H1 (cell line): ENCODE measurements at regions not wholly inside any gene's neighbourhood (a gene's known extent, or its start where the extent isn't known, plus 50 kb on each side); places are given as distances from the start of the nearest gene placed in this dataset.
A peak's percentile ranks its signal among the peaks of the same experiment; 100 is the strongest.

Experiments used
- CTCF ChIA-PET: fragments of 300-600 bp; sonication (Branson Sonifier 250); formaldehyde crosslinking; loops from one replicate; lab custom pipeline; 2021; ENCODE audit not compliant: partially characterized antibody; lab: Charles Lee
- POLR2A ChIA-PET: fragments of 300-600 bp; sonication (Branson Sonifier 250); formaldehyde crosslinking; loops from one replicate; lab custom pipeline; 2021; ENCODE audit warnings: inconsistent platforms; ENCODE audit not compliant: partially characterized antibody; lab: Charles Lee
- DNase-seq, 2 experiments: peaks; one replicate each; pipeline versions ENCODE4 v3.0.0 to v3.0.0-alpha.2; 2010 to 2022; ENCODE audit warnings: low spot score in 2 of 2, low read depth in 1 of 2, mixed read lengths in 1 of 2
- FAIRE-seq: peaks from 2 replicates; lab custom pipeline; 2011; peaks lifted over from hg19 to GRCh38; lab: Jason Lieb, UNC
- H2AFZ ChIP-seq: 2 replicates; pipeline ENCODE4 v1.8.1; 2012; ENCODE audit warnings: low read length, inconsistent platforms
- H2AK5ac ChIP-seq: 2 replicates; pipeline ENCODE4 v1.6.1; 2013; ENCODE audit warnings: low read depth, low read length
- H2BK120ac ChIP-seq: replicated peaks from 2 replicates; pipeline ENCODE3; 2013; ENCODE audit warnings: low read depth, low read length, inconsistent platforms
- H2BK12ac ChIP-seq: 2 replicates; pipeline ENCODE4 v1.6.1; 2013; ENCODE audit warnings: low read depth, low read length
- H2BK15ac ChIP-seq: 2 replicates; pipeline ENCODE4 v1.6.1; 2013; ENCODE audit warnings: low read length
- H2BK20ac ChIP-seq: 2 replicates; pipeline ENCODE4 v1.6.1; 2013; ENCODE audit warnings: low read length
- H2BK5ac ChIP-seq: 2 replicates; pipeline ENCODE4 v1.6.1; 2013; ENCODE audit warnings: low read depth, low read length
- H3K14ac ChIP-seq: 2 replicates; pipeline ENCODE4 v1.6.1; 2013; ENCODE audit warnings: inconsistent platforms; ENCODE audit not compliant: insufficient read length
- H3K18ac ChIP-seq: 2 replicates; pipeline ENCODE4 v1.6.1; 2013; ENCODE audit warnings: low read length; ENCODE audit errors: extremely low read depth
- H3K23ac ChIP-seq: 2 replicates; pipeline ENCODE4 v1.6.1; 2013; ENCODE audit warnings: inconsistent platforms; ENCODE audit not compliant: insufficient read length
- H3K23me2 ChIP-seq: 2 replicates; pipeline ENCODE4 v1.6.1; 2013; ENCODE audit warnings: low read depth, low read length
- H3K27ac ChIP-seq: 2 replicates; pipeline ENCODE4 v1.6.1; 2011; ENCODE audit warnings: low read depth, low read length, inconsistent platforms
- H3K27me3 ChIP-seq, 4 experiments: replicated peaks in 1 of 4; 1 replicate in 1 of 4; 2 replicates in 3 of 4; pipeline versions ENCODE4 v1.6.1 to v1.8.1; 2011 to 2013; ENCODE audit warnings: low read length in 3 of 4, mild to moderate bottlenecking in 3 of 4, inconsistent platforms in 2 of 4, mixed read lengths in 2 of 4, moderate library complexity in 1 of 4; ENCODE audit not compliant: control insufficient read depth in 3 of 4, insufficient read depth in 3 of 4; ENCODE audit errors: extremely low read depth in 1 of 4
- H3K36me3 ChIP-seq, 4 experiments: 2 replicates each; pipeline versions ENCODE4 v1.6.1 to v1.8.1; 2011 to 2013; ENCODE audit warnings: mild to moderate bottlenecking in 4 of 4, low read length in 3 of 4, moderate library complexity in 2 of 4, control low read depth in 1 of 4, inconsistent platforms in 1 of 4; ENCODE audit not compliant: insufficient read depth in 4 of 4, control insufficient read depth in 2 of 4
- H3K4ac ChIP-seq: replicated peaks from 2 replicates; pipeline ENCODE3; 2013; ENCODE audit warnings: low read length, low read depth, mixed read lengths, inconsistent platforms; ENCODE audit not compliant: insufficient read length
- H3K4me1 ChIP-seq, 4 experiments: replicated peaks in 1 of 4; 1 replicate in 1 of 4; 2 replicates in 3 of 4; pipeline versions ENCODE4 v1.6.1 to v1.8.1; 2011 to 2013; ENCODE audit warnings: low read length in 3 of 4, inconsistent platforms in 2 of 4, mixed read lengths in 1 of 4; ENCODE audit not compliant: insufficient read depth in 4 of 4, control insufficient read depth in 3 of 4
- H3K4me2 ChIP-seq, 2 experiments: 2 replicates each; pipeline versions ENCODE4 v1.6.1 to v1.8.1; 2011 to 2013; ENCODE audit warnings: low read depth in 2 of 2, low read length in 2 of 2, control low read depth in 1 of 2, inconsistent platforms in 1 of 2, mild to moderate bottlenecking in 1 of 2; ENCODE audit not compliant: insufficient read depth in 1 of 2
- H3K4me3 ChIP-seq, 4 experiments: fragments of 200-600, 300-600 bp in 1 of 4; sonication (generic), shearing (Covaris generic), sonication (Bioruptor Twin) in 1 of 4; 2 replicates each; pipeline versions ENCODE4 v1.5.1 to v1.8.1; 2011 to 2016; ENCODE audit warnings: low read length in 4 of 4, low read depth in 3 of 4, control low read depth in 2 of 4, inconsistent platforms in 2 of 4, mild to moderate bottlenecking in 2 of 4, mixed read lengths in 1 of 4, moderate library complexity in 1 of 4; ENCODE audit not compliant: insufficient read depth in 2 of 4; ENCODE audit errors: extremely low read depth in 1 of 4
- H3K56ac ChIP-seq: replicated peaks from 2 replicates; pipeline ENCODE3; 2013; ENCODE audit warnings: low read depth, mild to moderate bottlenecking, mixed read lengths, low read length, inconsistent platforms; ENCODE audit not compliant: insufficient read length
- H3K79me1 ChIP-seq: 2 replicates; pipeline ENCODE4 v1.6.1; 2013; ENCODE audit warnings: low read depth, low read length, control low read depth
- H3K79me2 ChIP-seq, 2 experiments: 2 replicates each; pipeline versions ENCODE4 v1.6.1 to v1.8.1; 2012 to 2013; ENCODE audit warnings: low read length in 2 of 2, mild to moderate bottlenecking in 2 of 2, inconsistent platforms in 1 of 2; ENCODE audit not compliant: insufficient read depth in 2 of 2, control insufficient read depth in 1 of 2
- H3K9ac ChIP-seq, 4 experiments: replicated peaks in 1 of 4; 1 replicate in 1 of 4; 2 replicates in 3 of 4; pipeline versions ENCODE4 v1.6.1 to v1.8.1; 2011 to 2013; ENCODE audit warnings: low read depth in 3 of 4, low read length in 3 of 4, control low read depth in 2 of 4, mild to moderate bottlenecking in 2 of 4, moderate library complexity in 2 of 4, inconsistent platforms in 1 of 4; ENCODE audit errors: extremely low read depth in 1 of 4
- H3K9me3 ChIP-seq, 2 experiments: 2 replicates each; pipeline versions ENCODE4 v1.6.1 to v1.8.1; 2012 to 2013; ENCODE audit warnings: mild to moderate bottlenecking in 2 of 2, moderate library complexity in 2 of 2, control low read depth in 1 of 2, inconsistent platforms in 1 of 2, low read depth in 1 of 2, low read length in 1 of 2, mixed read lengths in 1 of 2; ENCODE audit not compliant: insufficient read depth in 2 of 2
- H4K20me1 ChIP-seq, 2 experiments: replicated peaks in 1 of 2; 2 replicates each; pipeline versions ENCODE3 to v1.8.1; 2011 to 2013; ENCODE audit warnings: inconsistent platforms in 2 of 2, low read length in 2 of 2, mild to moderate bottlenecking in 1 of 2; ENCODE audit not compliant: insufficient read depth in 2 of 2, control insufficient read depth in 1 of 2
- H4K5ac ChIP-seq: 2 replicates; pipeline ENCODE4 v1.6.1; 2013; ENCODE audit warnings: low read length, low read depth, mixed read lengths, inconsistent platforms; ENCODE audit not compliant: insufficient read length
- H4K8ac ChIP-seq: 2 replicates; pipeline ENCODE4 v1.8.0; 2013; ENCODE audit warnings: mild to moderate bottlenecking, moderate library complexity, low read length, inconsistent platforms; ENCODE audit not compliant: insufficient read depth; ENCODE audit errors: extremely low read depth
- H4K91ac ChIP-seq: replicated peaks from 2 replicates; pipeline ENCODE3; 2013; ENCODE audit warnings: low read length, mixed read lengths, inconsistent platforms; ENCODE audit not compliant: insufficient read length
- CBX5 ChIP-seq: fragments of 300-800, 300-1000 bp; sonication (generic); IDR thresholded peaks from 2 replicates; pipeline ENCODE4 v1.7.1; 2016; ENCODE audit warnings: antibody characterized with exemption, low read length, low read depth
- EGR1 ChIP-seq: IDR thresholded peaks from 2 replicates; pipeline ENCODE4 v1.6.1; 2011; ENCODE audit warnings: low read depth, low read length, borderline replicate concordance
- GABPA ChIP-seq: IDR thresholded peaks from 2 replicates; pipeline ENCODE4 v1.6.1; 2011; ENCODE audit warnings: mild to moderate bottlenecking, low read length, moderate library complexity, borderline replicate concordance; ENCODE audit not compliant: insufficient read depth
- HDAC2 ChIP-seq, 2 experiments: fragments of 300-600 bp in 1 of 2; sonication (generic) in 1 of 2; IDR thresholded peaks; 2 replicates each; pipeline ENCODE4 v1.6.1; 2011 to 2012; ENCODE audit warnings: low read depth in 2 of 2, low read length in 2 of 2, mild to moderate bottlenecking in 2 of 2, moderate library complexity in 2 of 2, borderline replicate concordance in 1 of 2, inconsistent platforms in 1 of 2
- KDM5A ChIP-seq: fragments of 200-600 bp; IDR thresholded peaks from 2 replicates; pipeline ENCODE4 v1.7.1; 2012; ENCODE audit warnings: mild to moderate bottlenecking, low read length, inconsistent platforms, mixed read lengths
- NRF1 ChIP-seq: IDR thresholded peaks from 2 replicates; pipeline ENCODE4 v1.6.1; 2011; ENCODE audit warnings: mild to moderate bottlenecking, low read depth, low read length, improper control_type of control experiment
- RAD21 ChIP-seq, 2 experiments: IDR thresholded peaks in 1 of 2; conservative IDR thresholded peaks in 1 of 2; 2 replicates each; pipeline ENCODE4 v1.6.1; 2011; ENCODE audit warnings: low read depth in 2 of 2, low read length in 2 of 2, improper control_type of control experiment in 1 of 2, inconsistent platforms in 1 of 2, mild to moderate bottlenecking in 1 of 2, moderate library complexity in 1 of 2
- SRF ChIP-seq: IDR thresholded peaks from 2 replicates; pipeline ENCODE4 v1.6.1; 2011; ENCODE audit warnings: mild to moderate bottlenecking, low read depth, low read length, moderate library complexity
- TAF1 ChIP-seq: IDR thresholded peaks from 2 replicates; pipeline ENCODE4 v1.6.1; 2011; ENCODE audit warnings: mild to moderate bottlenecking, low read depth, low read length
- TAF7 ChIP-seq: optimal IDR thresholded peaks from 2 replicates; pipeline ENCODE3; 2011; ENCODE audit warnings: low read depth, mild to moderate bottlenecking, inconsistent platforms, low read length, moderate library complexity, borderline replicate concordance
- YY1 ChIP-seq: IDR thresholded peaks from 2 replicates; pipeline ENCODE4 v1.6.1; 2011; ENCODE audit warnings: low read depth, mild to moderate bottlenecking, low read length
- WGBS, 2 experiments: shearing (Covaris generic) in 1 of 2; methylation state at CpG; one replicate each; pipeline versions ENCODE4 v1.1.6 to v1.1.7; 2013 to 2015; ENCODE audit warnings: low lambda C conversion rate in 2 of 2, mixed read lengths in 2 of 2, inconsistent platforms in 1 of 2, low coverage in 1 of 2, missing lambda C conversion rate in 1 of 2; ENCODE audit not compliant: insufficient replicate concordance in 2 of 2, insufficient coverage in 1 of 2, insufficient read length in 1 of 2; ENCODE audit errors: extremely low coverage in 1 of 2, missing lambda C conversion rate in 1 of 2; 5-methylcytosine and 5-hydroxymethylcytosine counted together
- TF ChIP-seq, protein P1 (sequence below), 3 experiments: IDR thresholded peaks; 1 replicate in 2 of 3; 2 replicates in 1 of 3; pipeline versions ENCODE4 v1.5.1 to v1.6.1; 2011; ENCODE audit warnings: low read length in 3 of 3, mild to moderate bottlenecking in 3 of 3, inconsistent platforms in 2 of 3, low read depth in 1 of 3, moderate library complexity in 1 of 3; ENCODE audit not compliant: insufficient read depth in 1 of 3; ENCODE audit errors: control extremely low read depth in 1 of 3

DNA sequence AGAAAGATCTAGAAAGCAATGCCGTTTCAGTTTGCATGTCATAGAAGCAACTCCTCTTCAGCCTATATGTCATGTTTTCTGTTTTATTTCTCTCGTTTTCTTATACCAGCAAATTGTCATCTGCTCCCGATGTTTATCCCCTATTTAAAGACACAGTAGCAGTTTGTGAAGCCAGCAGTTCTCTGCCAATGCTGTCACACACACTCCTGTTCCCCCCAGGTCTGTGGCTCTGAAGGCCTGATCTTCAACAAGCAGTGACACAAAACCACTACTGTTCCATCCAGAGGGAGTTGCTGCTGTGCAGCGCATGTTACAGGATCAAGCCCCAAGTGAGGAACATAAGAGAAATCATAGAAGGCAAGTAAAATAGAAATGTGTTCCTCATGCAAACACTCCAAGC is 364.1 kb upstream of the SLC30A5 start:
- Histone ChIP-seq H3K9me3 (no peaks in the 10 kb centered on the region), H3K4me2 (no peak overlapping the region), H2BK20ac (no peak overlapping the region), H3K18ac (no peak overlapping the region), H4K5ac (no peak overlapping the region), H2BK12ac (no peak overlapping the region), H4K8ac (no peak overlapping the region), H2BK15ac (no peak overlapping the region), H2AFZ (peak overlapping the region; percentile 48; the same call in 1 of the 2 replicates), H4K20me1 (no peaks in the 10 kb centered on the region), H3K23ac (no peak overlapping the region), H3K79me2 (no peaks in the 10 kb centered on the region), H3K27ac (no peak overlapping the region), H3K14ac (no peak overlapping the region), H3K27me3 (peaks cover 0 to 1% (median 0%) of the 10 kb centered on the region in 4 experiments; a peak in 1 of 7 replicates), H3K23me2 (no peaks in the 10 kb centered on the region), H3K36me3 (no peaks in the 10 kb centered on the region), H4K91ac (no peak overlapping the region), H3K56ac (no peak overlapping the region), H2BK120ac (no peak overlapping the region), H3K9ac (no peak overlapping the region), H3K4ac (no peak overlapping the region), H3K4me1 (peaks cover 0 to 3% (median 0%) of the 10 kb centered on the region in 4 experiments; a peak in 1 of 7 replicates), H2BK5ac (no peak overlapping the region), H2AK5ac (no peak overlapping the region), H3K79me1 (no peaks in the 10 kb centered on the region), H3K4me3 (no peak overlapping the region)
- WGBS, 2 experiments: 82% methylated on average over 4 of the region's 4 CpGs; no CpG with 5 or more reads in 1 of the 2 experiments
- ChIA-PET CTCF (no interaction called here), POLR2A (no interaction called here)
- no peak for DNase-seq
- FAIRE-seq: no peak
- TF ChIP-seq GABPA: no peak
- TF ChIP-seq RAD21 (IDR thresholded peaks at IDR 0.05 in 1 of 2, conservative IDR thresholded peaks at IDR 0.05 in 1 of 2; ENCODE audit: low read depth in 2 of 2, low read length in 2 of 2): no peak
- TF ChIP-seq EGR1: no peak
- no peak for TF ChIP-seq TAF7
- no peak for TF ChIP-seq TAF1
- no peak for TF ChIP-seq KDM5A
- TF ChIP-seq, protein P1, sequence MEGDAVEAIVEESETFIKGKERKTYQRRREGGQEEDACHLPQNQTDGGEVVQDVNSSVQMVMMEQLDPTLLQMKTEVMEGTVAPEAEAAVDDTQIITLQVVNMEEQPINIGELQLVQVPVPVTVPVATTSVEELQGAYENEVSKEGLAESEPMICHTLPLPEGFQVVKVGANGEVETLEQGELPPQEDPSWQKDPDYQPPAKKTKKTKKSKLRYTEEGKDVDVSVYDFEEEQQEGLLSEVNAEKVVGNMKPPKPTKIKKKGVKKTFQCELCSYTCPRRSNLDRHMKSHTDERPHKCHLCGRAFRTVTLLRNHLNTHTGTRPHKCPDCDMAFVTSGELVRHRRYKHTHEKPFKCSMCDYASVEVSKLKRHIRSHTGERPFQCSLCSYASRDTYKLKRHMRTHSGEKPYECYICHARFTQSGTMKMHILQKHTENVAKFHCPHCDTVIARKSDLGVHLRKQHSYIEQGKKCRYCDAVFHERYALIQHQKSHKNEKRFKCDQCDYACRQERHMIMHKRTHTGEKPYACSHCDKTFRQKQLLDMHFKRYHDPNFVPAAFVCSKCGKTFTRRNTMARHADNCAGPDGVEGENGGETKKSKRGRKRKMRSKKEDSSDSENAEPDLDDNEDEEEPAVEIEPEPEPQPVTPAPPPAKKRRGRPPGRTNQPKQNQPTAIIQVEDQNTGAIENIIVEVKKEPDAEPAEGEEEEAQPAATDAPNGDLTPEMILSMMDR (IDR thresholded peaks at IDR 0.05; ENCODE audit: control extremely low read depth in 1 of 3, insufficient read depth in 1 of 3, low read depth in 1 of 3, low read length in 3 of 3): no peak
- TF ChIP-seq SRF: no peak
- TF ChIP-seq NRF1: no peak
- TF ChIP-seq CBX5: no peak
- no peak for TF ChIP-seq HDAC2 (IDR thresholded peaks at IDR 0.05; ENCODE audit: borderline replicate concordance in 1 of 2, low read depth in 2 of 2, low read length in 2 of 2)
- TF ChIP-seq YY1: no peak
